Nephron (organoid): ENCODE measurements at regions not wholly inside any gene's neighbourhood (a gene's known extent, or its start where the extent isn't known, plus 50 kb on each side); places are given as distances from the start of the nearest gene placed in this dataset.
A peak's percentile ranks its signal among the peaks of the same experiment; 100 is the strongest.

ENCODE experiments used
- H3K27ac Mint-ChIP-seq, 3 experiments: 2 replicates each; pipeline ENCODE4 v1.8.0; 2020; ENCODE audit warnings: mixed read lengths in 3 of 3, mild to moderate bottlenecking in 2 of 3, moderate library complexity in 1 of 3
- H3K27me3 Mint-ChIP-seq: 2 replicates; pipeline ENCODE4 v1.8.0; 2021; ENCODE audit warnings: low read depth, mild to moderate bottlenecking, moderate library complexity, mixed read lengths
- H3K36me3 Mint-ChIP-seq: 2 replicates; pipeline ENCODE4 v1.8.0; 2020; ENCODE audit warnings: low read depth, mixed read lengths
- H3K4me1 Mint-ChIP-seq: 2 replicates; pipeline ENCODE4 v1.8.0; 2020; ENCODE audit warnings: mixed read lengths
- H3K4me3 Mint-ChIP-seq, 3 experiments: 2 replicates each; pipeline ENCODE4 v1.8.0; 2020; ENCODE audit warnings: mild to moderate bottlenecking in 3 of 3, mixed read lengths in 3 of 3, moderate library complexity in 2 of 3
- H3K9me3 Mint-ChIP-seq: 2 replicates; pipeline ENCODE4 v1.8.0; 2020; ENCODE audit warnings: mixed read lengths
- CTCF ChIP-seq, 3 experiments: fragments of 200-600 bp; sonication (generic); IDR thresholded peaks; one replicate each; pipeline ENCODE4 v1.5.0; 2021; ENCODE audit warnings: antibody characterized with exemption in 3 of 3; ENCODE audit not compliant: unreplicated experiment in 3 of 3

- no peak overlapping the region for H3K4me3 Mint-ChIP-seq
- H3K36me3 Mint-ChIP-seq, result peaks cover 4% of the 10 kb centered on the region
- peaks cover 25% of the 10 kb centered on the region for H3K9me3 Mint-ChIP-seq
- H3K27ac Mint-ChIP-seq, result no peak overlapping the region
- no peak for TF ChIP-seq CTCF (IDR thresholded peaks at IDR 0.05; ENCODE audit: unreplicated experiment in 3 of 3)
- H3K27me3 Mint-ChIP-seq, result no peaks in the 10 kb centered on the region
- no peaks in the 10 kb centered on the region for H3K4me1 Mint-ChIP-seq
Measured at GRCh38 chr13:80737513-80737912, 396.6 kb upstream of the SPRY2 start.

- Mint-ChIP-seq H3K27me3 (no peaks in the 10 kb centered on the region), H3K9me3 (peaks cover 8% of the 10 kb centered on the region), H3K36me3 (no peaks in the 10 kb centered on the region), H3K27ac (no peak overlapping the region), H3K4me1 (no peaks in the 10 kb centered on the region), H3K4me3 (no peak overlapping the region)
- no peak for TF ChIP-seq CTCF (IDR thresholded peaks at IDR 0.05; ENCODE audit: unreplicated experiment in 3 of 3)
Measured at GRCh38 chr13:80727321-80727975, 386.5 kb upstream of the SPRY2 start.

- no peak for TF ChIP-seq CTCF (IDR thresholded peaks at IDR 0.05; ENCODE audit: unreplicated experiment in 3 of 3)
- H3K27ac Mint-ChIP-seq, result no peak overlapping the region
- no peaks in the 10 kb centered on the region for H3K36me3 Mint-ChIP-seq
- peaks cover 8% of the 10 kb centered on the region for H3K9me3 Mint-ChIP-seq
- no peaks in the 10 kb centered on the region for H3K27me3 Mint-ChIP-seq
- no peaks in the 10 kb centered on the region for H3K4me1 Mint-ChIP-seq
- no peak overlapping the region for H3K4me3 Mint-ChIP-seq
Measured at GRCh38 chr13:80726868-80727267, 385.9 kb upstream of the SPRY2 start.

GRCh38 chr13:80721689-80722088 lies 380.8 kb upstream of the SPRY2 start:
- H3K9me3 Mint-ChIP-seq, result no peaks in the 10 kb centered on the region
- no peaks in the 10 kb centered on the region for H3K36me3 Mint-ChIP-seq
- H3K27me3 Mint-ChIP-seq, result peaks cover 3% of the 10 kb centered on the region
- no peak overlapping the region for H3K4me3 Mint-ChIP-seq
- TF ChIP-seq CTCF (IDR thresholded peaks at IDR 0.05; ENCODE audit: unreplicated experiment in 3 of 3), result no peak
- no peak overlapping the region for H3K27ac Mint-ChIP-seq
- peaks cover 4% of the 10 kb centered on the region for H3K4me1 Mint-ChIP-seq

GRCh38 chr13:80718970-80719369 lies 378.0 kb upstream of the SPRY2 start:
- no peaks in the 10 kb centered on the region for H3K36me3 Mint-ChIP-seq
- H3K9me3 Mint-ChIP-seq, result no peaks in the 10 kb centered on the region
- H3K4me1 Mint-ChIP-seq, result peaks cover 5% of the 10 kb centered on the region
- no peak overlapping the region for H3K27ac Mint-ChIP-seq
- peaks cover 3% of the 10 kb centered on the region for H3K27me3 Mint-ChIP-seq
- no peak overlapping the region for H3K4me3 Mint-ChIP-seq
- TF ChIP-seq CTCF (IDR thresholded peaks at IDR 0.05; ENCODE audit: unreplicated experiment in 3 of 3), result no peak

- Mint-ChIP-seq H3K36me3 (peaks cover 6% of the 10 kb centered on the region), H3K27me3 (peaks cover 3% of the 10 kb centered on the region), H3K9me3 (peaks cover 5% of the 10 kb centered on the region), H3K27ac (peak overlapping the region in 1 of 3 experiments; percentile 20), H3K4me1 (peaks cover 5% of the 10 kb centered on the region), H3K4me3 (no peak overlapping the region)
- no peak for TF ChIP-seq CTCF (IDR thresholded peaks at IDR 0.05; ENCODE audit: unreplicated experiment in 3 of 3)
Measured at GRCh38 chr13:80717776-80718175, 376.9 kb upstream of the SPRY2 start.
